HG03558 (cell line): ENCODE measurements at regions not wholly inside any gene's neighbourhood (a gene's known extent, or its start where the extent isn't known, plus 50 kb on each side); places are given as distances from the start of the nearest gene placed in this dataset.
"Not testable (repeated sequence)": the region's sequence is repeated elsewhere in the genome, so short reads cannot be mapped to it uniquely, and the experiment has no call there.

Experiments
- ATAC-seq: cut with Tn5 transposase; IDR thresholded peaks from one replicate; pipeline ENCODE4 v1.9.1; 2021; ENCODE audit warnings: moderate number of reproducible peaks; ENCODE audit not compliant: unreplicated experiment; ENCODE audit errors: extremely low read depth

DNA sequence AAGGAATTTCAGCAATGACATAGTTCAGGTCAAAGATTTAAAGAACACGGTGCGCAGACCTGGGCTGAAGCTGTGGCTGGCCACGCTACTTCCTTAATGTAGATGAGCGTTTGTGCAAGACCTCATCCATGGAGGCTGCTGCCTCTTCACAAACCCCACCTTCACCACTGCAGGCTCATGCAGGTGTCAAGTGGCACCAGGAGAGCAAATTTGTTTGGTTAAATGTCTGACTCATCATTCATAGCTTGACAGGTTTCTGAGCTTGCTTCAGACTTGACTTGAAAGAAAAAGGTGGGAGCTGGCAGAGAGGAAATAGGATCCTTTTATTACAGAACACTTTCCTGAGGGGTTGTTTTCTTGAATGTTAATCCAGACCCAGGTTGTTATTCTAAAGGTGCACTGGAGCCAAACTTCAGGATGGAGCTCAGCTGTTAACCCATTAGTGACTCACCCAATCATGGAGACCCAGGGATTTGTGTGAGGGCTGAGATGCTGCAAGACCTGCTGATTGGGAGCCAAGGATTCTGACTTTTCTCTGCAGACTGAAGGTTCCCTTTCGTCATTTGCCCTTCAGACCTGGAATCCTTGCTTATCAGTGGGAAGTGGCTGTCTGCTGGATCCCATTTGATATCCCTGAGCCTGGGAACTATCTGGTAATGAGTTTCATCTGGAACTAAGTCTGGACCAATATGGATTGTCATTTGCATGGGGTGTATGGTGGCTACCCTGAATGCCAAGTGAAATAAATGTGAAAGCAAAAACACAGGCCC is 315.3 kb downstream of the PTTG2 start:
- ATAC-seq, result no peak

DNA sequence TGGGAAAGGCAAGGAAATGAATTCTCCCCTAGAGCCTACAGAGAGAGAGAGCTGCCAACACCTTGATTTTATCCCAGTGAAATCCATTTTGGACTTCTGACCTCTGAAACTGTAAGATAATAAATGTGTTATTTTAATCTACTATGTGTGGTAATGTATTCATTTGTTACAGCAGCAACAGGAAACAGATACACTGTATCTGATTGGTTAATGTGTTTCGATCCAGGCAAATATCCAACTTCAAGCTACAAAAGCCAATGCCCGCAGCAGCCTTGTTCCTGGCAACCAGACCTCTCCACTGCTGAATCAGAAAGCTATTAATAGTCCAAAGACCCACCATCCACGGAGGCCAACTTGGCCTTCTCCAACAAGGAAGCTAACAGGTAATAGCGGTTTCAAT is 318.1 kb downstream of the PTTG2 start:
- no peak for ATAC-seq

DNA sequence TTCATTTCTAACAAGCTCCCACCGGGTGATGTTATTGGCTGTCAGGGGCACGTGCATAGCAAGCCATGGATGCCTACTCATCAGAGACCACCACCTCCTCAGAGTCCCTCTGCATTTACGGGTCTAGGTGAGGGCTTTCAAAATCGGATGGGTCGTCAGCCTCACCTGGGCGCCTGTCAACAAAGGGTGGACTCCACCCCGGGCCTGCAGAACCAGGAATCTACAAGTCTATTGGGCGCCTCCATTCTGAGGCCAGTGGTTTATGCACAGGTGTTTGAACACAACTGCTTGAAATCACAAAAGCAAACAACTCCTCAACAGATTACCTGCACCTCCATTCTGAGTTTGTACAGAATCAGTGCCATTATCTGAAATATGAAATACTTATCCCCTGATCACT is 318.9 kb downstream of the PTTG2 start:
- no peak for ATAC-seq

DNA sequence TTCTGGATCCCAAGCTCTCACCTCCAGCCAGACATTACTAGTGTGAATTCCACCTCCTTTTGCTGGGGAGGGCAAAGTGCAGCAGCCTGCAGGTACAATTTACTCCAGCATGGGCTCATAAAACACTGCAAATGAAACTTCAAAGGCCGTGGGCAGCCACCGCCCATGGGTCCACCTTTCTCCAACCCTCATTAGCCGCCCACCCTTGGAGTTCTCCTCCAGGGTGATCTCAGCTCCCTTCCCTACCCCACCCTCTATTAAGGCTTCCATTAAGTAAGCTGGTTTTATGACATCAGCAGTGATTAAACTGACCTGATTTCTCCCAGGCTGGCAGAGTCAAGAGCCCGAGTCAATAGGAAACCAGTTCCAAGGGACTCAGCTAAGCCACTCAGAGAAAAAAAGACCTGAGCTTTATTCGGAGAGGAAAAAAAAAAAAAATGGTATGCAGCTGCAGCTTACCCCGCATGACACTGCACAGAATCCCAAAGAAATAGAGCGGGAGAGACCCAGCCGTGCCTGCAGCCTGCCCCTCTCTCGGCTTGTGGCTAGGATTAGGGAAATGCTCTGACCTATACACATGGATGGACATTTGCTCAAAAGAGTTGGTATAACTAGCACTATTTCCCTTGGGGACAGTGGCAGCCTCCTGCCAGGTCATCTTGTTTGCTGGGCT is 319.6 kb downstream of the PTTG2 start:
- ATAC-seq, result no peak

DNA sequence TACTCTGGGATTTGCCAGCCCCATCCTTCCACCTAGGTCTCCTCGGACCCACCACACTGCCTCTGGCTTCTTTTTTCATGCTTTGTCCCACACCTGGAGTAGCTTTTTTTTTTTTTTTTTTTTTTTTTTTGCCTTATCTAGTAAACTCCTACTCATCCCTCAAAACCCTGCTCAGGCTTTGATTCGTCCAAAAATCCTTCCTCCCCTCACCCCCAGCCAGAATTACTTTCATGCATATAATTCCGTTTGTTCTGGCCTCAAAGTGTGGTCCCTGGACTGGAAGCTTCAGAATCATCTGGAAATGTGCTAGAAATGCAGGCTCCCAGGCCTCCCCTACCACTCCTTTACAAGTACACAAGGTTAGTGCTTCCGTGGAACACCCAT is 320.1 kb downstream of the PTTG2 start:
- no peak for ATAC-seq

DNA sequence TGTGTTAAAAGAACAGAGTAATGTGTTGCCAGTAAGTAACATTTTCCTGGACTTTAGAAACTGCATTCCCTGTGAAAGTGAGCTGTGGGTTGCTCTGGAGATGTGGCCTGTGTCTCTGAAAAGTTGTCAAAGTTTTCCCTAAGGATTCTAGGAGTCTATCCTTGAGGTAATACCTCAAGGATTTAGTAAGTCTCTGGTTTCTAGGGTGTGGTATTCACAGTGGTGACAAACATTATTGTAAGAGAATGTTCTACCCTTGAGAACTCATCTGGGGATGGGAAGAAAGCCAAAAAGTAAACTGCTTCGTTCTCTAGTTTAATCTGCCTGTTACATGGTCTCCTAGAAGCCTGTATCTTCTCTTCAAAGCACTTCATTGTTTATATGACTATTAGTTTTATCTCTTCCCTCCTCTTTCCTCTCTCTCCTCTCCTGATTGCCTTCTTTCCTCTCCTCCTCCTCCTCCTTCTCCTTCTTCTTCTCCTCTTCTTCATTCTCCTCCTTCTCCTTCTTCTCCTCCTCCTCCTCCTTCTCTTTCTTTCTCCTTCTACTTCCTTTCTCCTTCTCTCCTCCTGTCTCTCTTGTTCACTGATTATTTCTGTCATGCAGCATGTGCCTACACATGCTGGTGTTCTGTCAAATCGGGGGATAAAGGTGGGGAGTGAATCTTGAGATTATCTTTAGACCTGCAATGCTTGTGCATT is 321.3 kb downstream of the PTTG2 start:
- no peak for ATAC-seq

DNA sequence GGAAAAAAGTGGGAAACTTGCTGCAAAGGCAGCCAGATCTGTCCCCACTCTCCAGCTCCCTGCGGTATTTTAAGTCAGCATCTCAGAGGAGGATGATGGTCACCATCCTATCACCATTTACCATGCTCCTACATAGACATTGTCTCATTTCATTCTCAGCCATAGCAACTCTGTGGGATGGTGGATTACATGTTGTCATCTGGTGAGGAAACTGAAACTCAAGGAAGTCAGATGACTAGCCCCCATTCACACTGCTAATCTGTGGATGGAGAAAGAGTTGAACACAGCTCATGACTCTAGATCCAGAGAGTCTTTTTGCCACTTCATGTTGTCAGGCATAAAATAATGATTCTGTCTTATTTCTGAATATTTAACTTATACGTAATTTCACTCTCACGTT is 323.5 kb downstream of the PTTG2 start:
- ATAC-seq, result no peak

DNA sequence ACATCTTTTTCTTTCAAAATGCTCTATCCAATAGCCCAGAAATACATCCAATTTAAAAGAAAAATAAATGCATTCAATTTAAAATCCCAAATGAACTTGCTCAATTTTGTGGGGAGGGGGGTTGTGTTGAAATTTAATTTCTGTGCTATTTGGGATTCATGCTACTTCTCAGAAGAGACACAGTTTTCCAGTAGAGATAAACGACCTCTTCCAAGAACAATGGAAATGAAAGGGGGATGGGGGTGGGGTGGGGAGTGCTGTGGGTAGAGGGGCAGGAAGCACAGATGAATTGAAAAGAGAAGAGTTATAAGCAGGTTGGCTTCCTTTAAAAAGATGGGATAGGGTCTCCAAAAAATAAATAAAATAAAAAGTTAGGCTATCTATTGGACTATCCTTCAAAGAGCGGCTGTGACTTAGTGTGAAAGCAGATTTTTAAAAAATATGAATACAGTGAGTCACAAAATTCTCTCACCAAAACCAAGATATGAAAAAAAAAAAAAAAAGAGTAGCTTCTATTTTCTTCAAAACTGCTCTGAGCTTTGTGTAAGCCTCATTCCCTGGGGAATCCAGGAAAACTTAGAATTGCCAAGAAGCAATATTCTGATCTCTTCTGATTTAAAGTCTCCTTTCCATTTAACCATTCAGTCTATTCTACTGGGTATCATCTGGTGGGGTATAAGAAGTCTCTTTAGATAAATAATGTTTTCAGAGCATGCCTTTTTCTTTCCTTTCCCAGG is 324.3 kb downstream of the PTTG2 start:
- no peak for ATAC-seq

DNA sequence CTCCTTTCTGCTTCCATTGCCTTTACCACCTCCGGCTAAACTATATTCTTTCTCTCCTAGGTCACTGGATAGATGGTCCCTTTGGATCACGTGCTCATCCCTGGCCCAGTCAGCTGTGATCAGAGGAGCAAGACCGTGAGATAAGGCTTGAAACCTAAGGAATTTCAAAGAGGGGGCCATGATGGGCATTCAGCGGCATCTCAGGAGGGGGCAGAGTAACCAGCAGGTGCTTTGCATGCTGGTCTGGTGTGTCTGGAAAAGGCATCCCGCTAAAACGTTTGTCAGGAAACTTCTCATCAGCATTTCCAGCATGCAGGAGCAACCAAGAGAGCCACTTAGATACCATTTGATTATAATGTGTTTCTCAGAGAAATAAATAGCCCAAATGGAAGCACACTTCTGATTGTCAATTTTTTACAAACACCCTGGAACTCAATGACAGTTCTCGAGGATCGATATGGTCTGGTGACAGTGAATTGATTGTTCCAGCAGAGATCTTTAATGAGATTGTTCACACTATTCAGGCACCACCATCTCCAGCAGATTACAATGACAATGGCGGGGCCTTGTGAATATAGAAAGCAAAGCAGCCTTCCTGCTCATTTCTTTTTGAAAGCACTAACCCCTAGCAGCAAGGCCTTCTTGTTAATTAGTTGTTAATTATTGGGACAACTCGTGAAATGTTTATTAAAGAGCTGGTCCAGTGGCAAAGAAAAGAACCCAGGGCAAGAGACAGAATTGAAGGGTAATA is 327.1 kb downstream of the PTTG2 start:
- no peak for ATAC-seq

DNA sequence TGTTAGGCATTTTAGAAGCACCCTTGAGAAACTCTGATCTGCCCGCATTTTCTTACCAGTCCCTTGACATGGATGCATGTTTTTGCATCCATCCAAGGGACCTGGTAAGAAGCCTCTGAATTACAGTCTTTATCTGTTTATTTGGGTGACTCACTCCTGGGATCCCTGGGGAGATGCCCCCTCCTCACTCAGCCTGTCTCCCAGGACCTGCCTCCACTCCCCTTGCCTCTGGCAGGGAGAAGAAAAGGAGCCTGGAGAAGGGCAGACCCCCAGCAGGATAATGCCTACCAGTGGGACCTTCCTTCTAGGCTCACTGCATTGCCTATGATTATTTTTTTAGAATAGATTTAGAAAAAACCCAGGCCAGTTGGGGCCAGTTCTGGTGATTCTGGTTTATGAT is 329.4 kb downstream of the PTTG2 start:
- ATAC-seq, result no peak

DNA sequence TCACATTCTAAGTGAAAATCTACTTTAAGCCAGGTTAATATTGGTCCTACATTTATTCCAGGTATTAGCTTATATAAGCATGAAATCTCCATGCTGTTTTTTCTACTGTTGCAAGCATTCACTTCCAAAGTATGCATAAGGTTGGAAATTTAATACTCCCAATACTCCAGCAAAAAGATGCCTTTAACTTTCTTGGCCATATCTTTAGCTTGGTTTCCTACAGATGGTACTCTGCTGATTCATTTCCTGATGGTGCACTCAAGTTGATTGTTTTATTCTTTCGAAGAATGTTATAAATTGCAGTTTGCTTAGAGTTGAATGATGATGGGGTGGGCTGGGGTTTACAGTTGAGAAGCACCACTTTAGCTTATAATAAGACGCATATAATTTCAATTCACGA is 330.2 kb downstream of the PTTG2 start:
- no peak for ATAC-seq

DNA sequence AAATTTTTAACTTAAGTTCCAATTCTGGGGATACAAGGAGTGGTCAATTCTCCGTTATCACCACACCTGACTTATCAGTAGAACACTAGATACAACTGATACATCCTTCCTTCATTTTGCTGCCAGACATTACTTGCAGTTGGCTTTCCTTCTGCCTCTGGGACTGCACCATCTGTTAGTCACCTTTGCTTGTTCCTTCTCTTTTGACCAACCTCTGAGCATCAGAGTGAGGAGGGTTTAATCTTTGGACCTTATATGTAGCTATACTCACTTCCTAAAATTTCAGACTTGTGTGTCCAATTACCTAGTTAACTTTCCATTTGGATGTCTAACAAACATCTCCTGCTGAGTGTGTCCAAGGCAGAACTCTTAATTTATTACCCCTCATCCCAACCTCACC is 330.7 kb downstream of the PTTG2 start:
- no peak for ATAC-seq

DNA sequence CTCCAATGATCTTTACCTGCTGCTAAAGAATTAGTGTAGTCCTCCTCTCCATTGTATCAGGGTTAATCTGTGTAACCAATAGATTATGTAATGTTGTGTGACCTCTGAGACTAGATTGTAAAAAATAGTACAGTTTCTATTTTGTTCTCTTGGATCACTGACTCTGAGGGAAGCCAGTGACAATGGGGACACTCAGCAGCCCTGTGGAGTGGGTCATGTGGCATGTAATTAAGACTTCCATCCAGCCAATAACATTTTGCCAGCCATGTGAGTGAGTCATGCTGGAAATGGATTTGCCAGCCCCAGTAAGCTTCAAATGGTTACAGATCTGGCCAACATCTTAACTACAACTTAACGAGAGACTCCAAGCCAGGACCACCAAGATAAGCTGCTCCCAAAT is 332.3 kb downstream of the PTTG2 start:
- ATAC-seq, result no peak

DNA sequence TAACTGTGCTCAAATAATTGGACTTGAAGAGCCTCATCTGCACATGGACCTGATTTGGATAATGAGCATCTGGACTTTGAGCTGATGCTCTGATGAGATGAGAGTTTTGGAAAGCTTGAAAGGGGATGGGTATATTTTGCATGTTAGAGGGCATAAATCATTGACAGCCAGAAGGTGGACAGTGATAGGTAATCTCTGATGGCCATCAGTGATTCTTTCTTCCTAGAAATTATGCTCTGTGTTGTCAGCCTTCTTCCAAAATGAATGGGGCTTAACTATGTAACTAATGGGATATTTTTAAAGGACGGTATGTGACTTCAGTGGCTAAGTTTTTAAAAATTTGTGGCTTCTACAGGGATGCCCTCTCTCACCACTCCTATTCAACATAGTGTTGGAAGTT is 334.0 kb downstream of the PTTG2 start:
- no peak for ATAC-seq

DNA sequence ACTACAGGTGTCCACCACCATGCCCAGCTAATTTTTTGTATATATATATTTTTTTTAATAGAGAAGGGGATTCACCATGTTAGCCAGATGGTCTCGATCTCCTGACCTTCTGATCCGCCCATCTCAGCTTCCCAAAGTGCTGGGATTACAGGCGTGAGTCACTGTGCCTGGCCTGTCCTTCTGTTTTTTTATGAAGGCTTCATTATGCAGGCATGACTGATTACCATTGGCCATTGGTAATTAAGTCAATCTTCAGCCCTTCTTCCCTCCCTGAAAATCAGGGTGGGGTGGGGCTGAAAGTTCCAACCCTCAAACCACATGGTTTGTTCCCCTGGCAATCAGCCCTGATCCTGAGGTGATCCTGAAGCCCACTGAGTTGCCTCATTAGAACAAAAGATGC is 336.9 kb downstream of the PTTG2 start:
- ATAC-seq, result no peak

DNA sequence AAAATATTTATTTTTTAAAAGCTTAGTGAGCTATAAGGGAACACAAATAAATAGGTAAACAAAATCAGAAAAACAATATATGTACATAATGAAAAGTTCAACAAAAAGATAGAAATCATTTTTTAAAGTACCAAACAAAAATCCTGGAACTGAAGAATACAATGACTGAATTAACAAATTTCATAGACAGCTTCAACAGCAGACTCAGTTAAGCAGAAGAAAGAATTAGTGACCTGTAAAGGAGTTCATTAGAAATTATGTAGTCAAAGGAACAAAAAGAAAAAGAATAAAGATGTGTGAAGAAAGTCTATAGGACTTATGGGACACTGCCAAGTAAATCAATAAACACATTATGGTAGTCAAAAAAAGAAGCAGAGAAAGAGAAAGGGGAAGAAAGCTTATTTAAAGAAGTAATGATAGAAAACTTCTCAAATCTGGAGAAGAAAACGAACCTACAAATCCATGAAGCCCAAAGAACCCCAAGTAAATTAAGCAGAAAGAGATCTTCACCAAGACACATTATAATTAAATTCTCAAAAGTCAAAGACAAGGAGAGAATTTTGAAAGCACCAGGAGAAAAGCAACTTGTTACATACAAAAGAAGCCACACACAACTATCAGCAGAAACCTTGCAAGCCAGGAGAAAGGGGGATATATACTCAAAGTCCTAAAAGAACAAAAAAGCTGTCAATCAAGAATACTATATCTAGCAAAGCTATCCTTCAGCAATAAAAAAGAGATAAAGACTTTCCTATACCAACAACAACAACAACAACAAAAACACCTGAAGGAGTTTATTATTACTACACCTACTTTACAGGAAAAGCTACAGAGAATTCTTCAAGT is 338.9 kb downstream of the PTTG2 start:
- no peak for ATAC-seq

DNA sequence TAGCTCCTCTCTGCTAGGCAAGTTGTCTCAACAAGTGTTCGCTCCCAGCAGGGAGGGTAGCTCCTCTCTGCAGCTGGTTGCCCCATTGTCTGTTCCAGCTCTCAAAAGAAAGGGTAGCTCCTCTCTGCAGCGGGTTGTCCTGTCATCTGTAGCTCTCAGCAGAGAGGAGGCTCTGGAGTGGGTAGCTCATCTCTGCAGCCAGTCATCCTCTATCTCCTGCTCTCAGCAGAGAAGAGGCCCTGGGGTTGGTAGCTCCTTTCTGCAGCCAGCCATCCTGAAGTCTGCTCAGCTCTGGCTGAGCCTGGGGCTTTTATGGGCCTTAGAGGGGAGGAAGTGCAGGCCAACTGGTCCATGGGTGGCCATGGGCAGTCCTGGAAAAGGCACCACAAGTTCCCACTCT is 342.7 kb downstream of the PTTG2 start:
- ATAC-seq, result no peak

DNA sequence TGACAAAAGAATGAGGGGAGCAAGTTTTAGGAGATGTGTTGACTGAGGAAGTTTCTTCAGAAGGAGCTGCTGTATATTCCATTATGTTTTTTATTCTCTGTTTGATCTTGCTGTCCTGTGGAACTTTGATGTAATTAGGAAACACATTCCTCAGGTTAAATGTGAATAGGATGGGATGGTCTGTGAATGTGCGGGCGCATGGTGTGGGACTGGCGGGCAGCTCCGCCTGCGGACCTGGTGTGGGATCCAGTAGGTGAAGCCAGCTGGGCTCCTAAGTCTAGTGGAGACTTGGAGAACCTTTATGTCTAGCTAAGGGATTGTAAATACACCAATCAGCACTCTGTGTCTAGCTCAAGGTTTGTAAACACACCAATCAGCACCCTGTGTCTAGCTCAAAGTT is 344.3 kb downstream of the PTTG2 start:
- ATAC-seq, result not testable (repeated sequence)

DNA sequence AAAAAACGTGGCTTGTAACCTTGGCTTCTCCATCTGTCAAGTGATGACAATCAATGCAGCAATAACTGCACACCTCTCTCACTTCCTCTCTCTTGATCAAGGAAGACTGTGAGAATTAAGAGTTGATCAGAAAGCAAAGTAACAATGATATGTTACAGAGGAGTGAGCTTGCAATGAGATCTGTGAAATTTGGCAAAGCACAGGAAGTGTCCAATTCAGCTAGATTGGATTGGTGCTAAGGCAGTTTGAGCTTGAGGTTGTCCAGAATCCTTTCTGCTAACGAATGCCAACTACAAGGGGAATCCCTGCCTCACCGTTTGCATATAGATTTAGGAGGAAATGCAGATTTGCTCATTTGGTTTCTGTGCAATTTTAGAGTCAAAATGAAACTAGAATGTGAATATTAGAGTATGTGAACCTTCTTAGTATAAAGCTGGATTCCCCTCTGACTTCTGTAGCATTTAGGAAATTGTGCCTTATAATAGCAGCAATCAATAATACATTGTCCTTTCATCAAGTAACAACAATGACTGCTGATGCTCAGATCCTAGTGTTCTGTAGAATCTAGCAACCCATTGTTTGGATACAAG is 346.4 kb downstream of the PTTG2 start:
- peak; percentile 35 for ATAC-seq
